ENCODE measurements at regions not wholly inside any gene's neighbourhood (a gene's known extent, or its start where the extent isn't known, plus 50 kb on each side); places are given as distances from the start of the nearest gene placed in this dataset.

DNA sequence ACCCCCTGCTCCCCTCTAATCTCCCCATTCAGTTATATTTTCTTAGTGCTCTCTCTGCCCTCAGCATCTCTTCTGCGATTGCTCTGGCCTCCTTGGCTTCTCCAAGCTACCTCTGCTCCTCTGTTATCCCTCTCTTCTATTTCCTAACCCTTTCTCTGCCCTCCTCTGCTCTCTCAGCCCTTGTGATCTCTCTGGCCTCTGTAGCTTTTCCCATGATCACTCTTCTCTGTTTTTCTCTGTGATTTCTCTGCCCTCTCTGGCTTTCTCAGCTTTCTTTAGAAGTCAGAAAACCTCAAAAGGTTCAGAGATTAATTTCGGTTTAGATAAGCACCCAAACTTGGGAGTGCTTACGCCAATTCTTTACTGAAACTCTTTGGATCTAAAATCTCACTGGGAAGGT, 795.0 kb downstream of the DIAPH3 start:
- TF ChIP-seq, protein P1, sequence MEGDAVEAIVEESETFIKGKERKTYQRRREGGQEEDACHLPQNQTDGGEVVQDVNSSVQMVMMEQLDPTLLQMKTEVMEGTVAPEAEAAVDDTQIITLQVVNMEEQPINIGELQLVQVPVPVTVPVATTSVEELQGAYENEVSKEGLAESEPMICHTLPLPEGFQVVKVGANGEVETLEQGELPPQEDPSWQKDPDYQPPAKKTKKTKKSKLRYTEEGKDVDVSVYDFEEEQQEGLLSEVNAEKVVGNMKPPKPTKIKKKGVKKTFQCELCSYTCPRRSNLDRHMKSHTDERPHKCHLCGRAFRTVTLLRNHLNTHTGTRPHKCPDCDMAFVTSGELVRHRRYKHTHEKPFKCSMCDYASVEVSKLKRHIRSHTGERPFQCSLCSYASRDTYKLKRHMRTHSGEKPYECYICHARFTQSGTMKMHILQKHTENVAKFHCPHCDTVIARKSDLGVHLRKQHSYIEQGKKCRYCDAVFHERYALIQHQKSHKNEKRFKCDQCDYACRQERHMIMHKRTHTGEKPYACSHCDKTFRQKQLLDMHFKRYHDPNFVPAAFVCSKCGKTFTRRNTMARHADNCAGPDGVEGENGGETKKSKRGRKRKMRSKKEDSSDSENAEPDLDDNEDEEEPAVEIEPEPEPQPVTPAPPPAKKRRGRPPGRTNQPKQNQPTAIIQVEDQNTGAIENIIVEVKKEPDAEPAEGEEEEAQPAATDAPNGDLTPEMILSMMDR (IDR thresholded peaks at IDR 0.05): no peak
- TF ChIP-seq POLR2A (IDR thresholded peaks at IDR 0.05): no peak

All from prostate gland (tissue), 2 donors.